GM18861 (cell line): ENCODE measurements at regions not wholly inside any gene's neighbourhood (a gene's known extent, or its start where the extent isn't known, plus 50 kb on each side); places are given as distances from the start of the nearest gene placed in this dataset.

Experiments used
- ATAC-seq: cut with Tn5 transposase; IDR thresholded peaks from one replicate; pipeline ENCODE4 v1.9.1; 2021; ENCODE audit not compliant: unreplicated experiment

DNA sequence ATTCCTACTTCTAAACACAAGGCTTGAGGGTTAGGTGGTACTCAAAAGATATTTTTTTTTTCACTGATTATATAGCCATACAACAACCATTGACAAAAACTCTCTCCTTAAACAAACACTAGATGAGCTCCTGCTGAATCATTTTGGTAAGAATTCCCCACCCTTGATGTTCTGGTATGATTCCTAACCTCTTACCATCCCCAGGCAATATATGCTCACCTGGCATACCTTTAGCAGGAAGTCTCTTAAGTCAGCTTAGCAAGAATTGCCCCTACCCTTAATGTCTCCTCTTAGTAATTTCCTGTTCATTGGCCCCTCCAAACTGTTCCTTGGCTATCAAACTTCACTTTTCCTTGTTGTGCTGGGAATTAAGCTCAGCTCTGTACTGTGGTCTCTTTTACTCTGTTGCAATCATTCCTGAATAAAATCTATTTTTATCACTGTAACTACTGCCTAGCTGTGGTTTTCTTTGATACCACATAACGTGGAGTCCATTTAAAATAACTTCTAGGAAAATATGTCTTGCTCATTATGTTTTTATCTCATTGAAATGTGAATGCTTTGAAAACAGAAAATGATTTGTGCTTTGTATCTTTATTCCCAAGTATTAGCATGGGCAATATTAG lies 712.6 kb downstream of the SLC16A7 start:
- ATAC-seq, result no peak

GRCh38 chr12:60311940-60312339 lies 716.1 kb downstream of the SLC16A7 start:
- ATAC-seq, result no peak

DNA sequence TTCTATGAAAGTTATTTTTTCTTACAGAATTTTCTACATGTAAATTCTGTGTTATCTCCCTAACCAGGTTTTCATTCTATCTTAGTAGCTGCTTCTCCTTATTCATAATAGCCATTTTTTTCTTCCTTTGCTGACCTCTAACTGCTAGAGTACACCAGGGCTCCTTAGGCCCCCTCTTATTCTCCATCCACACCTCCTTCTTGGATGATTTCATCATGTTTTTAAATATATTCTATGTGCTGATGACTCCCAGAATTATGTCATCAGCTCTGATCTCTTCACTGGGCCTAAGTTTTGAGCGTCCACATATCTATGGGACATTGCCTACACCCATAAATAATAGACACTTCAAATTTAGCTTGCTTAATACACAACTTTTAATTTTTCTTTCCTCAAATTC lies 721.5 kb downstream of the SLC16A7 start:
- ATAC-seq, result no peak

DNA sequence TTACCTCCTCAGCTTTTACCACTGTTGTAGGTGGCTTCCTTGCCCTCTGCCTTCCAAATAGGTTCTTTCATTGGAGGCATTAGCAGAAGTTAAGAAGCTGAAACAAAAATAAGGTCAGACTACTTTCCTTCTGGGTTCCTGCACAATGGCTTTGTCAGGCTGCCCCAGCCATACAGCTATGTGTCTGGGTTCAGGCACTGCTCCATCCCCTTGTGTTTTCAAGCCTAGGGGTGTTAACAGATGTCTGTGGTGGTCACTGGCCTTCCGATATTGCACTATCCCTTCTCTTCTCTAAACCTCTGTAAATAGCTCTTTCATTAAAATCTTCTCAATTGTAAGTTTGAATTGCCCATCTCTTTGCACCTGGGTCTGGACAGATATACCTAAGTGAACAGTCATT lies 728.9 kb downstream of the SLC16A7 start:
- no peak for ATAC-seq

DNA sequence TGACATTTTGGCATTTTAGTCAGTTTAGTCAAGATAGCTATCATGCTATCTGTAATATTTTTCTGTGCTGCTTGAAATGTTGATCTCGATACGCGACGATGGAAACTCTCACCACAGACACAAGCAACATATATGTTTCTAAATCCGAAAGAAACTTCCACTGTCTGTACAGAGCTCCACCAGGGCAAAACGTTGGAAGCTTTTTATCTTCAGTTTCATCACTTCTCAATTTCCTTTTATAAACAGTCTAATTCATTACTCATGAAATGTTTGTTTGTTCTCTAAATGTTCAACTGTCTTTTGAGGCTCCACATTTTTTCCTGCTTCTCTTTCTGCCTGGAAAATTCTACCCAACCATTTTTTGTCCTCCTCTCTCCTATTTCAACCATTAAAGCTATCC lies 737.6 kb downstream of the SLC16A7 start:
- ATAC-seq, result no peak

GRCh38 chr12:60335745-60336144 lies 739.9 kb downstream of the SLC16A7 start:
- no peak for ATAC-seq

- no peak for ATAC-seq
Observed at GRCh38 chr12:60337839-60338549, 742.2 kb downstream of the SLC16A7 start.

DNA sequence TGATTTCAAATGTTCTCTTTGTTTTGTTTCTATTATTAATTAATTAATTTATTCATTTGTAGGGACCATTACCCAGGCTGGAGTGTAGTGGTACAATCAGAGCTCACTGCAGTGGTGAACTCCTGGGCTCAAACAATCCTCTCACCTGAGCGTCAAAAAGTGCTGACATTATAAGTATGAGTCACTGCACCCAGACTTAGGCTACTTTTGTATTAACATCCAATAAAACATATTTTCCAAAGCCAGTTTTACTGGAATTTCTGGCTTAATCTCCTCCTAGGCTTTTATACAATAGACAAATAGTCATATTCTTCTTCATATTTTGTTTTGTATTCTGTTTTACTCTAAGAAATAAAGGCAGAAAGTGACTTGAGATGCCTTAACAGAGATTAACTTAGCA lies 749.6 kb downstream of the SLC16A7 start:
- ATAC-seq, result no peak

GRCh38 chr12:60349232-60349978 lies 753.6 kb downstream of the SLC16A7 start:
- no peak for ATAC-seq

DNA sequence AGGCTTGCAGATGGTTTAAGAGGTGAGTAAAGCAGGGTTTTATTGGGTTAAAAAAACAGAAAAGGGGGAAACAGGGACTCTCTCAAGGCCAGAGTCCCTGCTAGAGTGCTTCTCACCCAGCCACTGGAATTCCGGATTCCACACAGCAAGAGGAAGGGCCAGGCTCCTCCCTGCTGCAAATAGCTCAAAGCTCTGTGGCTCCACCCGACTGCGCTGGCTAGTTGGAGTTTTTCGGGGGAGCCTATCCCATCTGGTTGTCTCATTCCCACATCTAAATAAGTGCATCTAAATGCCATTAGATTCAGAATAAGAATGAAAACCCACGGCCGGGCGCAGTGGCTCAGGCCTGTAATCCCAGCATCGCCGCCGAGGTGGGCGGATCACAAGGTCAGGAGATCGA lies 791.5 kb downstream of the SLC16A7 start:
- ATAC-seq, result no peak

GRCh38 chr12:60391051-60391450 lies 795.2 kb downstream of the SLC16A7 start:
- no peak for ATAC-seq

- no peak for ATAC-seq
Observed at GRCh38 chr12:60391791-60392190, 796.0 kb downstream of the SLC16A7 start.

DNA sequence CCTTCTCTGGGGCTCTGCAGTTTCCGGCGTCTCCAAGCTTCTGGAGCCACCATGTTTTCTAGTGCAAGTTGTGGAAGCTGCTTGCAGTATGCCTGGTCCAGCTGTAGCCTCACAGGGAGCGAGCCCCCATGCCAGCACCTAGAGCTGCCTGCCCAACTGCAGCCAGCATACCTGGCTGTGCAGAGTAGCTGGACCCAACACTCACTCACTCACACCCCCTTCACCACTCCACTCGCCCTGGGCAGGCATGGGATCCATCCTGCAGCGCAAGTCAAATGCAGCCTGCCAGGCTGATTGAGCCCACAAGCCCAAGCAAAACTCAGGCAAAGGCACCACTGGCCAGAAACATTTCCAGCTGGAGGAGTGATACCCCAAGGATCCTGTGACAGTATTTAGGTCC lies 797.3 kb downstream of the SLC16A7 start:
- ATAC-seq, result no peak

- ATAC-seq, result no peak
Observed at GRCh38 chr12:60394665-60395064, 798.8 kb downstream of the SLC16A7 start.

DNA sequence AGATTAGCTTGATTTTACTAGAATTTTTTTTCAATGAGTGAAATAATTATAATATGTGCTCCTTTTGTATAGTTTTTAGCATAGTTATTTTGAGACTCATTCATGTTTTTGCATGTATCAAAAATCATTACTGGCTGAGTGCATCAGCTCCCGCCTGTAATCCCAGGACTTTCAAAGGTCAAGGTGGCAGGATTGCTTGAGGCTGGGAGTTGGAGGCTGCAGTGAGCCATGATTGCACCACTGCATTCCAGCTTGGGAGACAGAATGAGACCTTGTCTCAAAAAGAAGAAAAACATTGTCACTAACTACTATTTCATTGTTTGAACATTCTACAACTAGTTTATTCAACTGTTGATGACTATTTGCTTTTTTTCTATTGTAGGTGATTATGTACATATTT lies 802.7 kb downstream of the SLC16A7 start:
- no peak for ATAC-seq

GRCh38 chr12:60399064-60399463 lies 803.2 kb downstream of the SLC16A7 start:
- ATAC-seq, result no peak

DNA sequence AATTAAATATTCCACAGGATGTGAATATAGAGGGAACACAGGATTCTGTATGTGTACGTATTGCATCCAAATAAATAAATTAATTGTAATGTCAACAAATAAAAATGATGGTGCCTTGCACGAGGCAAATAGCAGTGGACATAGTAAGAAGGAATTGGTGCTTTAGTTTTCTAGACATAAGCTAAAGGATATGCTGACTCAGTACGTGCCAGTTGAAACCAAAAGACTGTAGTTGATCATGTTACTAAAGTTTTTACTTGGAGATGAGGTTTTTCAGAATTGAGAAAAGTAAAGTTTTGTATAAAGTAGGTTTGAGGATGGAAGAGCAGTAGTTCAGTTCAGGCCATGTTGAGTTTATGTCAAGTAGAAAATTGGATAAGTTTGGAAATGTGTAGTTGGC lies 807.2 kb downstream of the SLC16A7 start:
- no peak for ATAC-seq

DNA sequence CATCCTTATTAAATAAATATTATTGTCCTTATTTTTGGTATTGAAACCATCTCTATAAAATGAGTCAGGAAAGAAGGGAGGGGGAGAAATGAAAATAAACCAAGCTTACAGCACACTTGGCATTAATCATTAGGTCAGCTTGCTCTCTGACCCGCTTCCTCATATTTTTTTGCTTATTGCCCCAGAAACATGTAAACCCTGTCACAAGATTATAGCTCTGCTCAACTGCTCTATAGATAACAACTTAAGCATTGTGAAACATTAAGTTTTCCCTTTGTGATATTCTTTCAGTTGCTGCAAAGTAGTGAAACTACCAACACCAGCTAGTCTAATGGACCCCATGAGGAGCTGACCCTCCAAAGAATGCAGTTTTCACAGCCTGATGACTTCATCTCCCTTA lies 819.5 kb downstream of the SLC16A7 start:
- ATAC-seq, result no peak

- ATAC-seq, result no peak
Observed at GRCh38 chr12:60419986-60420385, 824.2 kb downstream of the SLC16A7 start.

- ATAC-seq, result no peak
Observed at GRCh38 chr12:60421741-60422140, 825.9 kb downstream of the SLC16A7 start.

DNA sequence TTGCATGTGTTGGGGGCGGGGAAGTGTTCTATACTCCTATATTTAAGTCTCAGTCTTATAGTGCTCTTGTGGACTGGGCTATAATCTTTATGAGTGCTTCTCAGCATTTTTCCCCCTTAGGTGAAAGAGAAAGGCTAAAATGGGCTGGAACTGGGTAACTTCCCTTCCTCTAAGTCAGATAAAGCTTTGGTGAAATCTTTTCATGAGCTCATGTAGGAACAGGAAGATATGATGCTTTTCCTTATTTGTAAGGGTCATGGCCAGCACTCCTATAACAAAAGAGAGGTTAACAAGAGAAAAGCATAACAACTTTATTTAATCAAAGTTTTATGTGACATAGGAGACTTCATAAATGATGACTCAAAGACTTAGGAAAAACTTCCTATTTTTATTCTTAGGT lies 841.5 kb downstream of the SLC16A7 start:
- no peak for ATAC-seq

DNA sequence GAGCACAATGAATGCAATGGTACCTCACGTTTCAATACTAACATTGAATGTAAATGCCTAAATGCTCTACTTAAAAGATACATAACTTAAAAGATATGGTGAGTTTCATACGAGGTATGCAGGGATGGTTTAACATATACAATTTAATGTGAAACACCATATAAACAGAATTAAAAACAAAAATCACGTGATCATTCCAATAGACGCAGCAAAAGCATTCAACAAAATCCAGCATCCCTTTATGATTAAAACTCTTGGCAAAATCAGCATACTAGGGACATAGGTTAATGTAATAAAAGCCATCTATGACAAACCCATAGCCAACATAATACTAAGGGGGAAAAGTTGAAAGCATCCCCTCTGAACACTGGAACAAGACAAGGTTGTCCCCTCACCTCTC lies 845.7 kb downstream of the SLC16A7 start:
- no peak for ATAC-seq
